DND-41 (cell line): ENCODE measurements at regions not wholly inside any gene's neighbourhood (a gene's known extent, or its start where the extent isn't known, plus 50 kb on each side); places are given as distances from the start of the nearest gene placed in this dataset.

Experiments used
- ATAC-seq: fragments of 200-7000 bp; cut with Tn5 transposase; 3 replicates; pipeline ENCODE4 v1.9.1; 2021; ENCODE audit warnings: low read depth; ENCODE audit not compliant: insufficient read depth
- DNase-seq: peaks from one replicate; pipeline ENCODE4 v3.0.0-alpha.2; 2020
- H2AFZ ChIP-seq: 2 replicates; pipeline ENCODE4 v1.6.0; 2012; ENCODE audit warnings: low read depth, low read length
- H3K27ac ChIP-seq: 2 replicates; pipeline ENCODE4 v1.5.1; 2012; ENCODE audit warnings: low read length, inconsistent platforms
- H3K27me3 ChIP-seq: fragments of 200-600 bp; sonication (generic); 2 replicates; pipeline ENCODE4 v1.6.0; 2012; ENCODE audit warnings: low read length, mild to moderate bottlenecking, inconsistent platforms; ENCODE audit not compliant: insufficient read depth, poor library complexity
- H3K36me3 ChIP-seq: 2 replicates; pipeline ENCODE4 v1.5.1; 2012; ENCODE audit warnings: low read length, inconsistent platforms; ENCODE audit not compliant: insufficient read depth
- H3K4me1 ChIP-seq: 2 replicates; pipeline ENCODE4 v1.5.1; 2012; ENCODE audit warnings: mild to moderate bottlenecking, low read length; ENCODE audit not compliant: insufficient read depth
- H3K4me2 ChIP-seq: 2 replicates; pipeline ENCODE4 v1.6.0; 2012; ENCODE audit warnings: mild to moderate bottlenecking, moderate library complexity, low read length, inconsistent platforms; ENCODE audit not compliant: insufficient read depth
- H3K4me3 ChIP-seq, 2 experiments: fragments of 200-600 bp in 1 of 2; shearing (Covaris generic) in 1 of 2; 2 replicates each; pipeline ENCODE4 v1.5.1; 2012 to 2016; ENCODE audit warnings: inconsistent platforms in 2 of 2, low read length in 2 of 2, mild to moderate bottlenecking in 2 of 2, low read depth in 1 of 2, moderate library complexity in 1 of 2
- H3K79me2 ChIP-seq: 2 replicates; pipeline ENCODE4 v1.6.0; 2012; ENCODE audit warnings: low read length, inconsistent platforms; ENCODE audit not compliant: insufficient read depth
- H3K9ac ChIP-seq: 2 replicates; pipeline ENCODE4 v1.6.0; 2012; ENCODE audit warnings: low read depth, mild to moderate bottlenecking, inconsistent platforms, low read length, moderate library complexity
- H3K9me3 ChIP-seq: 2 replicates; pipeline ENCODE4 v1.5.1; 2012; ENCODE audit warnings: low read length, moderate library complexity, mild to moderate bottlenecking, inconsistent platforms; ENCODE audit not compliant: insufficient read depth, severe bottlenecking
- H4K20me1 ChIP-seq: 2 replicates; pipeline ENCODE4 v1.6.0; 2012; ENCODE audit warnings: low read length; ENCODE audit not compliant: insufficient read depth
- EZH2 ChIP-seq: IDR thresholded peaks from 3 replicates; pipeline ENCODE4 v1.6.1; 2012; ENCODE audit warnings: borderline replicate concordance, low read depth, mild to moderate bottlenecking, moderate library complexity, low read length, inconsistent platforms; ENCODE audit not compliant: severe bottlenecking
- TF ChIP-seq, protein P1 (sequence below): IDR thresholded peaks from 2 replicates; pipeline ENCODE4 v1.5.1; 2012; ENCODE audit warnings: borderline replicate concordance, low read length, moderate library complexity, mild to moderate bottlenecking; ENCODE audit not compliant: poor library complexity, severe bottlenecking; ENCODE audit errors: extremely low read depth

DNA sequence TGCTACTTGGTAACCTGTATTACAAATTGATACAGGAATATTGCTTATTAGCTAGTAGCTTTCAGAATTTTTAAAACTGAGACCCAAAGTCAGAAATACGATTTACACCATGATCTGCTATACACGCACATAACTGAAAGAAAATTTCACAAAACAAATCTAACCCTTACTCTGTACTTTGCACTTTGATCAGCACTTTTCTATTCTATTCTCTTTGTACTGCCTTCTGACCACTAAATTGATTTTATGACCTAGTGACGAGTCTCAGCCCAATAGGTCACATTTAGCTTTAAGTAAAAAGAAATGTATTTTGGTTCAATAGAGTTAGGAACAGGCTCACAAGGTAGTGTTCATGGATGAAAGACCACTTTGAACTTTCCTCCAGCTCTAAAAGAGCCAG is 252.5 kb downstream of the TBX18 start:
- Histone ChIP-seq H3K36me3 (no peaks in the 10 kb centered on the region), H3K27ac (no peak overlapping the region), H3K4me2 (no peak overlapping the region), H3K4me3 (no peak overlapping the region), H3K79me2 (no peaks in the 10 kb centered on the region), H3K9me3 (no peaks in the 10 kb centered on the region), H4K20me1 (no peaks in the 10 kb centered on the region), H3K9ac (no peak overlapping the region), H2AFZ (no peak overlapping the region), H3K27me3 (no peaks in the 10 kb centered on the region), H3K4me1 (no peaks in the 10 kb centered on the region)
- no peak for ATAC-seq
- no peak for TF ChIP-seq EZH2
- TF ChIP-seq, protein P1, sequence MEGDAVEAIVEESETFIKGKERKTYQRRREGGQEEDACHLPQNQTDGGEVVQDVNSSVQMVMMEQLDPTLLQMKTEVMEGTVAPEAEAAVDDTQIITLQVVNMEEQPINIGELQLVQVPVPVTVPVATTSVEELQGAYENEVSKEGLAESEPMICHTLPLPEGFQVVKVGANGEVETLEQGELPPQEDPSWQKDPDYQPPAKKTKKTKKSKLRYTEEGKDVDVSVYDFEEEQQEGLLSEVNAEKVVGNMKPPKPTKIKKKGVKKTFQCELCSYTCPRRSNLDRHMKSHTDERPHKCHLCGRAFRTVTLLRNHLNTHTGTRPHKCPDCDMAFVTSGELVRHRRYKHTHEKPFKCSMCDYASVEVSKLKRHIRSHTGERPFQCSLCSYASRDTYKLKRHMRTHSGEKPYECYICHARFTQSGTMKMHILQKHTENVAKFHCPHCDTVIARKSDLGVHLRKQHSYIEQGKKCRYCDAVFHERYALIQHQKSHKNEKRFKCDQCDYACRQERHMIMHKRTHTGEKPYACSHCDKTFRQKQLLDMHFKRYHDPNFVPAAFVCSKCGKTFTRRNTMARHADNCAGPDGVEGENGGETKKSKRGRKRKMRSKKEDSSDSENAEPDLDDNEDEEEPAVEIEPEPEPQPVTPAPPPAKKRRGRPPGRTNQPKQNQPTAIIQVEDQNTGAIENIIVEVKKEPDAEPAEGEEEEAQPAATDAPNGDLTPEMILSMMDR: no peak
- no peak for DNase-seq

DNA sequence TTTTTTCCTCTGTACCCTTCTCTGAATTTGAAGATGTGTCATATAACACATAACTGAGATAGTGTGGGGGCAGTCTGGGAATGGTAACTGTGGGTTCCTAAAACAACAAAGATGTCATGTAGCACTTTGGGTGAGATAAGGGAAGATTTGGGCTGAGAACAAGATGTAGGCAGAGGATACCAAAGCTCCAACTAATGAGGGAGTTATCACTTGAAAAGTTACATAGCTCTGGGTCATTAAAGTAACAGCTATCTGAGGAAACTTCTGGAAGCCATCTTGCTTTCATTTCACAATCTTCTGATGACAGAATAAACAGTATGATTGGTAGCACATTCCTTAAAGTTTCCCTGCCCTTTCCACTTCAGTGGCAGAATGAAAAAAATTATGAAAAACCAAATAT is 255.4 kb downstream of the TBX18 start:
- Histone ChIP-seq H3K4me2 (no peak overlapping the region), H2AFZ (no peak overlapping the region), H3K27ac (no peak overlapping the region), H3K9me3 (no peaks in the 10 kb centered on the region), H4K20me1 (no peaks in the 10 kb centered on the region), H3K79me2 (no peaks in the 10 kb centered on the region), H3K36me3 (no peaks in the 10 kb centered on the region), H3K9ac (no peak overlapping the region), H3K4me1 (no peaks in the 10 kb centered on the region), H3K27me3 (no peaks in the 10 kb centered on the region), H3K4me3 (no peak overlapping the region)
- no peak for TF ChIP-seq EZH2
- TF ChIP-seq, protein P1: no peak
- DNase-seq (no peak), ATAC-seq (no peak)

DNA sequence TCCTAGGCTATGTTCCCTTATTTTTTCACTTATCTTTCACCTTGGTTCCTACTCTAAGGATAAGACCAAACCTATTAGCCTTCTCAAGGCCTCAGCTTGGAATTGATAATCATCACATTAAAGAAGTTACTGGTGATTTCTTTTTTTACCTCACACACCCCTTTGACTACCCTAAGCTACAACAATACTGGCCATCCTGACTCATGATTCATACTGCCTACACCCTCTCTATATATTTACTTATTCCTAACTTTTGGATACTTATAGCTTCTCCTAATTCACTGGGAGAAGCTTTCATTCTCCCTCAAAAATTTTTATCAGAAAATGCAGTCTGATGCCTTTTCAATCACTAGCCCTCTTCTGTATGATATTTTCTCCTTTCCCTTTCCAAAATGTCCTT is 256.1 kb downstream of the TBX18 start:
- TF ChIP-seq EZH2: no peak
- TF ChIP-seq, protein P1: no peak
- no peaks in the 10 kb centered on the region for H3K4me1 ChIP-seq

DNA sequence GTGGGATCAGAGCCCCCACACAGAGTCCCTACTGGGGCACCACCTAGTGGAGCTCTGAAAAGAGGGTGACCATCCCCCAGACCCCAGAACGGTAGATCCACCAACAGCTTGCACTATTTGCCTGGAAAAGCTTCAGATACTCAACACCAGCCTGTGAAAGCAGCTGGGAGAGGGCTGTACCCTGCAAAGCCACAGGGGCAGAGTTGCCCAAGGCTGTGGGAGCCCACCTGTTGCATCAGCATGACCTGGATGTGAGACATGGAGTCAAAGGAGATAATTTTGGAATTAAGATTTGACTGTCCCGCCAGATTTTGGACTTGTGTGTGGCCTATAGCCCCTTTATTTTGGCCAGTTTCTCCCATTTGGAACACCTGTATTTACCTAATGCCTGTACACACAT is 260.4 kb downstream of the TBX18 start:
- Histone ChIP-seq H3K27me3 (no peaks in the 10 kb centered on the region), H3K36me3 (no peaks in the 10 kb centered on the region), H3K9me3 (no peaks in the 10 kb centered on the region), H3K79me2 (no peaks in the 10 kb centered on the region), H3K4me3 (no peak overlapping the region), H4K20me1 (no peaks in the 10 kb centered on the region), H3K4me2 (no peak overlapping the region), H2AFZ (no peak overlapping the region), H3K9ac (no peak overlapping the region), H3K27ac (no peak overlapping the region), H3K4me1 (no peaks in the 10 kb centered on the region)
- ATAC-seq: no peak
- TF ChIP-seq, protein P1: no peak
- no peak for TF ChIP-seq EZH2
- DNase-seq: no peak

More for the DNA sequence above, 256.1 kb downstream of the TBX18 start:
- H3K36me3 ChIP-seq: no peaks in the 10 kb centered on the region
- H3K79me2 ChIP-seq: no peaks in the 10 kb centered on the region
- no peaks in the 10 kb centered on the region for H3K9me3 ChIP-seq
- no peak for DNase-seq
- ATAC-seq: no peak
- no peaks in the 10 kb centered on the region for H4K20me1 ChIP-seq
- H3K4me2 ChIP-seq: no peak overlapping the region
- no peak overlapping the region for H3K27ac ChIP-seq
- H2AFZ ChIP-seq: no peak overlapping the region
- H3K27me3 ChIP-seq: no peaks in the 10 kb centered on the region
- no peak overlapping the region for H3K4me3 ChIP-seq
- no peak overlapping the region for H3K9ac ChIP-seq
